Cardiac septum (tissue), 1 donor: ENCODE measurements at regions not wholly inside any gene's neighbourhood (a gene's known extent, or its start where the extent isn't known, plus 50 kb on each side); places are given as distances from the start of the nearest gene placed in this dataset.
"Not testable (repeated sequence)": the region's sequence is repeated elsewhere in the genome, so short reads cannot be mapped to it uniquely, and the experiment has no call there.

ENCODE experiments used
- DNase-seq: peaks from one replicate; pipeline ENCODE4 v3.0.0-alpha.2; 2020; ENCODE audit warnings: low spot score
- intact Hi-C: fragments of 100-400 bp; cut with DNase I; formaldehyde crosslinking; loops from one replicate; pipeline ENCODE4 v1.14.0; 2022
- donor health status: DM: no; HTN: no; CAD: no.

- no peak for DNase-seq
- intact Hi-C loops, result no loop called here
Observed at GRCh38 chr7:34207810-34208209, 302.5 kb downstream of the BMPER start.

- DNase-seq, result no peak
- intact Hi-C loops, result no loop called here
Observed at GRCh38 chr7:34208878-34209621, 303.7 kb downstream of the BMPER start.

GRCh38 chr7:34211018-34211417 is 305.7 kb downstream of the BMPER start:
- intact Hi-C loops, result loop anchor here (10.0 kb wide), 1 partner anchor 56 kb away; no protein-coding TSS in a partner anchor
- DNase-seq, result no peak

- intact Hi-C loops, result loop anchor here (10.0 kb wide), 1 partner anchor 63 kb away; no protein-coding TSS in a partner anchor
- DNase-seq, result no peak
Observed at GRCh38 chr7:34217972-34218371, 312.6 kb downstream of the BMPER start.

- intact Hi-C loops, result loop anchor here (10.0 kb wide), 1 partner anchor 64 kb away; no protein-coding TSS in a partner anchor
- no peak for DNase-seq
Observed at GRCh38 chr7:34219153-34219718, 313.9 kb downstream of the BMPER start.

- DNase-seq, result no peak
- intact Hi-C loops, result no loop called here
Observed at GRCh38 chr7:34220506-34221185, 315.3 kb downstream of the BMPER start.

- DNase-seq, result no peak
- intact Hi-C loops, result no loop called here
Observed at GRCh38 chr7:34222316-34222715, 317.0 kb downstream of the BMPER start.

GRCh38 chr7:34222722-34223121 is 317.4 kb downstream of the BMPER start:
- no peak for DNase-seq
- intact Hi-C loops, result no loop called here

- DNase-seq, result no peak
- intact Hi-C loops, result no loop called here
Observed at GRCh38 chr7:34224281-34224680, 318.9 kb downstream of the BMPER start.

GRCh38 chr7:34225193-34225592 is 319.9 kb downstream of the BMPER start:
- DNase-seq, result no peak
- intact Hi-C loops, result no loop called here

GRCh38 chr7:34227525-34227924 is 322.2 kb downstream of the BMPER start:
- intact Hi-C loops, result no loop called here
- DNase-seq, result no peak

- DNase-seq, intact Hi-C loops: not testable (repeated sequence)
Observed at GRCh38 chr7:34235101-34235500, 329.8 kb downstream of the BMPER start.

- intact Hi-C loops, result no loop called here
- DNase-seq, result no peak
Observed at GRCh38 chr7:34236057-34236456, 330.7 kb downstream of the BMPER start.

- DNase-seq, result no peak
- intact Hi-C loops, result no loop called here
Observed at GRCh38 chr7:34236839-34237492, 331.6 kb downstream of the BMPER start.

GRCh38 chr7:34237493-34237849 is 332.1 kb downstream of the BMPER start:
- DNase-seq, result no peak
- intact Hi-C loops, result no loop called here

GRCh38 chr7:34240417-34240816 is 335.1 kb downstream of the BMPER start:
- DNase-seq, result no peak
- intact Hi-C loops, result no loop called here

GRCh38 chr7:34242391-34242790 is 337.1 kb downstream of the BMPER start:
- DNase-seq, result no peak
- intact Hi-C loops, result no loop called here

- intact Hi-C loops, result no loop called here
- DNase-seq, result no peak
Observed at GRCh38 chr7:34245246-34245645, 339.9 kb downstream of the BMPER start.

- intact Hi-C loops, result no loop called here
- DNase-seq, result no peak
Observed at GRCh38 chr7:34247468-34247867, 342.1 kb downstream of the BMPER start.

- intact Hi-C loops, result no loop called here
- no peak for DNase-seq
Observed at GRCh38 chr7:34249192-34249591, 343.9 kb downstream of the BMPER start.
